ENCODE measurements at regions not wholly inside any gene's neighbourhood (a gene's known extent, or its start where the extent isn't known, plus 50 kb on each side); places are given as distances from the start of the nearest gene placed in this dataset.
"Not testable (repeated sequence)": the region's sequence is repeated elsewhere in the genome, so short reads cannot be mapped to it uniquely, and the experiment has no call there.

GRCh38 chr12:105457026-105457425, 126.5 kb downstream of the C12orf75 start:
- no peak for DNase-seq

GRCh38 chr12:105459760-105460330, 129.4 kb downstream of the C12orf75 start:
- no peak for DNase-seq

GRCh38 chr12:105461271-105461943, 130.9 kb downstream of the C12orf75 start:
- no peak for DNase-seq

GRCh38 chr12:105461944-105462762, 131.7 kb downstream of the C12orf75 start:
- no peak for DNase-seq

GRCh38 chr12:105462831-105463230, 132.3 kb downstream of the C12orf75 start:
- DNase-seq, result no peak

- no peak for DNase-seq
Observed at GRCh38 chr12:105464406-105464805, 133.9 kb downstream of the C12orf75 start.

- DNase-seq, result no peak
Observed at GRCh38 chr12:105466231-105466900, 135.9 kb downstream of the C12orf75 start.

GRCh38 chr12:105466901-105467598, 136.6 kb downstream of the C12orf75 start:
- no peak for DNase-seq

GRCh38 chr12:105467710-105468366, 137.3 kb downstream of the C12orf75 start:
- no peak for DNase-seq

- DNase-seq, result no peak
Observed at GRCh38 chr12:105468464-105468863, 138.0 kb downstream of the C12orf75 start.

GRCh38 chr12:105469211-105469610, 138.7 kb downstream of the C12orf75 start:
- DNase-seq, result no peak

GRCh38 chr12:105469701-105470100, 139.2 kb downstream of the C12orf75 start:
- no peak for DNase-seq

- DNase-seq, result no peak
Observed at GRCh38 chr12:105470102-105470501, 139.6 kb downstream of the C12orf75 start.

GRCh38 chr12:105470601-105471000, 140.1 kb downstream of the C12orf75 start:
- no peak for DNase-seq

- DNase-seq, result no peak
Observed at GRCh38 chr12:105474672-105475071, 144.2 kb downstream of the C12orf75 start.

- no peak for DNase-seq
Observed at GRCh38 chr12:105476616-105477015, 146.1 kb downstream of the C12orf75 start.

GRCh38 chr12:105477873-105478272, 147.4 kb downstream of the C12orf75 start:
- no peak for DNase-seq

GRCh38 chr12:105478788-105479187, 148.3 kb downstream of the C12orf75 start:
- not testable (repeated sequence) for DNase-seq

GRCh38 chr12:105479710-105480109, 149.2 kb downstream of the C12orf75 start:
- no peak for DNase-seq

- no peak for DNase-seq
Observed at GRCh38 chr12:105480162-105480561, 149.7 kb downstream of the C12orf75 start.

GRCh38 chr12:105481392-105482300, 151.2 kb downstream of the C12orf75 start:
- DNase-seq, result no peak
